HFF-Myc (cell line): ENCODE measurements at regions not wholly inside any gene's neighbourhood (a gene's known extent, or its start where the extent isn't known, plus 50 kb on each side); places are given as distances from the start of the nearest gene placed in this dataset.

Experiments used
- DNase-seq: peaks from one replicate; pipeline ENCODE4 v3.0.0-alpha.2; 2011; ENCODE audit warnings: low read depth; ENCODE audit errors: extremely low read depth
- H3K4me3 ChIP-seq: replicated peaks from 2 replicates; pipeline ENCODE4 v1.5.1; 2011; ENCODE audit warnings: low read depth, mild to moderate bottlenecking, control low read depth, low read length
- CTCF ChIP-seq: IDR thresholded peaks from 2 replicates; pipeline ENCODE4 v1.5.1; 2012; ENCODE audit warnings: mild to moderate bottlenecking, low read depth, low read length, control low read depth; ENCODE audit errors: missing control alignments

DNA sequence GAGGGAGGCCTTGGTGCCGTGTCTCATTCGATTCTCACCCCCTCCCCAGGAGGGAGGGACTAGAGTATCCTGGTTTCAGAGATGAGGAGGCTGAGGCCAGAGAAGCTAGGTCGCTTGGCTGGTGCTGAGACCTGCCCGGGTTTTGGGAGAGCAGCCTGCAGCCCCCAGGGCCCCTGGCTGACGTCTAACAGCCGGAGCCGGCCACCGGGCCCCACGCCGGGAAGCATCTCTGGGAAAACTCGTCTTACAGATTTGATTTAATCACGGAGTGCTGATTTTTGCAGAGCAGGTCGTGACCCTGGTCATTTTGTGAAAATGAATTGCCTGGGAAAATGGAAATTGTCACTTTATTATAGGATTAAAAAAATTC is 97.5 kb downstream of the MICALL2 start:
- no peak for DNase-seq
- no peak for TF ChIP-seq CTCF
- H3K4me3 ChIP-seq, result no peak overlapping the region

DNA sequence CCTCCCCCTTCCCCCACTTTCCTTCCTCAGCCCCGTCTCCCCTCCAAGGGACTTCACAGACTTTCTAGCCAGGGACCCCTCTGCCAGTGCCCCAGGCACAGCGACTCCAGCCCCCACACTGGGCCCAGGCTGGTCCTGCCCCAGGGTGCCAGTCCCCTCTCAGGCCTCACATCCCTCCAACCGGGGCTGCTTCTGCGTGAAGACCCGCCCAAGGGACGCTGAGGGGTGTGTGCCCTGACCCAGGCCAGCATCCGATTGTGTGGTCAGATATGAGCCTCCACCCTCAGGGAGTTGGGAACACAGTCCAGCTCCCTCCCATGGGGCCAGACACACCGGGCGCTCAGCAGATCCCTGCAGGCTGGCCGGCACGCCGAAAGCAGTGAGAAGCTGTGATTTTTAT is 97.0 kb downstream of the MICALL2 start:
- no peak overlapping the region for H3K4me3 ChIP-seq
- no peak for TF ChIP-seq CTCF
- no peak for DNase-seq

- DNase-seq, result no peak
- no peak overlapping the region for H3K4me3 ChIP-seq
- no peak for TF ChIP-seq CTCF
Observed at GRCh38 chr7:1364068-1364905, 95.0 kb downstream of the MICALL2 start.

DNA sequence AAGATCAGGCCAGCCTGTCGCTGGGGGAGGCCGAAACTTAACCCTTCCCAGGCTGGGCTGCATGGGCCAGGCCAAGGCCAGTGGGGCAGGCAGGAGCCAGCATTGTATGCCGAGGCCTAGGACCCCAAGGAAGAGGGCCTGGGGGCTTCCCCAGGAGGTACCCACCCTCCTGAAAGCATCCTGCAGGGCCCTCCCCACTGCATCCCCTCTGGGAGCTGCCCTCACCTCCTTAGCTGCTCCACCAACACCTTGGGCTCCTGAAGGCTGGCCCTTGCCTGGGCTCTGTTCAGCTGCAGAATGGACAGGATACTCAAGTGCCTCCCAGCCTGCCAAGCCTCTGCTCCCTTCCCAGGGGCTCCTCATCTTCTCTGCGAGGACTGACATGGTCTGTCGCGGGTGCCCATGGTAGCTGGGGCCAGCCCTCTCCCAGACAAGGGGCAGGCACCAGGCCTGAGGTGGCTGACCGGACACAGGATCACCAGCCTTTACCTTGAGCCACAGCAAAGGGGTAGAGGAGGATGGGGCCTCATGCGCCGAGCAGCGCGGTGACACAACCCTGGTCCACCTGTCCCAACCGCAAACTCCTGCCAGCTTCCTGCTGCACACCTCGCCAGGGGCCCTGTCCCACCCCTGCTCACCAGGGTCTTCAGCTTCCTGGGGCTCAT is 94.2 kb downstream of the MICALL2 start:
- H3K4me3 ChIP-seq, result no peak overlapping the region
- no peak for DNase-seq
- no peak for TF ChIP-seq CTCF

DNA sequence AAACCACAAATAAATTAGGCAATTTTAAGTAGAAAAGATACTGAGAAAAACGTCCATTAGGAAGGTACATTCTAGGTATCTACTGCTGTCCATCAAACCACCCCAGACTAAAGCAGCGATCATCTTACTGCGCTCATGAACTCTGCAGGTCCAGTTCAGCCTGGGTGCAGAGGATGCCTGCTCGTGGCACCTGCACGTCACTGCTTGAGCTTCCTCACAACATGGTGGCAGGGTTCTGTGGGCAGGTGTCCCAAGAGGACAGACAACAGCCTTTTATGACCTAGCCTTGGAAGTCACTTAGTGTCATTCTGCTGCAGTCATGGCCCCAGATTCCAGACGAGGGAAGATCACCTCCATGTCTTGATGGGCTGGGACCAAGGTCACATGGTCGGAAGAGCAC is 93.4 kb downstream of the MICALL2 start:
- DNase-seq, result no peak
- H3K4me3 ChIP-seq, result no peak overlapping the region
- TF ChIP-seq CTCF, result no peak

DNA sequence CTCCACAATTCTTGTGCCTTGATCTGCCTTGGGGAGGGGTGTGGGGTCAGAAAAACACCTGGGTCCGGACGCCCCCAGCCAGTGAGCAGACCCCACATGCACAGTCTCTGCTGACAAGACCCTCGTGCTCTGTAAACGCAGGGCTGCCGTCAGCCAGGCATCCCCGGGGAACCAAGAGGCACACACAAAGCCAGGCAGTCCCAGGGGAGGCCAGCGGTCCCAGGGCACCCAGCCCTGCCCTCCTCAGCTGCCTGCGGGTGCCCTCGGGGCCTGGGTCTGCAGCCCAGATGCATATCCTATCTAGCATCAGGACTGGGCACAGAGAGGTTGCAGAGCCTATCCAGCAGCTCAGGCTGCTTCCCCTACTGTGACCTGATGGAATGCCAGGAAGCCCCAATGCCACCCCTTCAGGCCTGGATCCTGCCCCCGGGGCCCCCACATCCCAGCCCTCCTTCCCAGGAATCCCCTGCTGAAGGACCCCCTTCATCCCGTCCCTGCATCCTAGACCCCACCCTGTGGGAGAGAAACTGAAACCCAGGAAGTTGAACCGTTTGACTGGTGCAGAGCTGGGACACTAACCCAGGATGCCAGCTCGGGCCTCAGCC is 92.4 kb downstream of the MICALL2 start:
- no peak for TF ChIP-seq CTCF
- no peak overlapping the region for H3K4me3 ChIP-seq
- DNase-seq, result no peak
